Esophagus muscularis mucosa (tissue), 3 donors: ENCODE measurements at regions not wholly inside any gene's neighbourhood (a gene's known extent, or its start where the extent isn't known, plus 50 kb on each side); places are given as distances from the start of the nearest gene placed in this dataset.

Source experiments
- POLR2A ChIP-seq: fragments of 450-650 bp; IDR thresholded peaks from one replicate; pipeline ENCODE4 v1.6.1; 2017; ENCODE audit warnings: antibody characterized with exemption, moderate library complexity, mild to moderate bottlenecking, low read depth
- POLR2AphosphoS5 ChIP-seq, 2 donors: sonication (generic); formaldehyde crosslinking; IDR thresholded peaks; one replicate each; pipeline ENCODE4 v1.6.1; 2017; ENCODE audit warnings: antibody characterized with exemption in 2 of 2
- TF ChIP-seq, protein P1 (sequence below), 3 experiments: fragments of 200-600 bp in 2 of 3; fragments of 450-650 bp in 1 of 3; sonication (generic) in 2 of 3; IDR thresholded peaks; one replicate each; pipeline ENCODE4 v1.5.1; 2017 to 2019; ENCODE audit warnings: antibody characterized with exemption in 3 of 3, mild to moderate bottlenecking in 2 of 3, moderate library complexity in 1 of 3

DNA sequence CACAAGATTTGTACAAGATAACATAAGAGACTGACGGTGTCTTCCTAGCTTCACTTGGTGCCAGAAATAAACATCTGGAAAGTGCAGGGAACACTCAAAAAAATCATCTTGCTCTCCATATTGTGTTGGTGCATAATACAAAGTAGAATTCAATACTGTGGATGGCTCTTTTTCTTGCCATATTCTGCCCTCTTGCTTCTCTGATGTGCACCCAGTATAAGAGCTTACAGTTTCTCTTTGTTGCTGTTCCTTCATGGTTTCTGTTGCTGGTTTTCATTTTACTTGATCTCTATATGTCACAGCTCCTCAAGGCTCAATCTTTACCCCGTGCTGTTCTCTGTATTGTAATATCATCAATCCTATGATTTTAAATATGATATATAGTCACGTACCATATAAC is 528.5 kb upstream of the ZP4 start:
- TF ChIP-seq, protein P1, sequence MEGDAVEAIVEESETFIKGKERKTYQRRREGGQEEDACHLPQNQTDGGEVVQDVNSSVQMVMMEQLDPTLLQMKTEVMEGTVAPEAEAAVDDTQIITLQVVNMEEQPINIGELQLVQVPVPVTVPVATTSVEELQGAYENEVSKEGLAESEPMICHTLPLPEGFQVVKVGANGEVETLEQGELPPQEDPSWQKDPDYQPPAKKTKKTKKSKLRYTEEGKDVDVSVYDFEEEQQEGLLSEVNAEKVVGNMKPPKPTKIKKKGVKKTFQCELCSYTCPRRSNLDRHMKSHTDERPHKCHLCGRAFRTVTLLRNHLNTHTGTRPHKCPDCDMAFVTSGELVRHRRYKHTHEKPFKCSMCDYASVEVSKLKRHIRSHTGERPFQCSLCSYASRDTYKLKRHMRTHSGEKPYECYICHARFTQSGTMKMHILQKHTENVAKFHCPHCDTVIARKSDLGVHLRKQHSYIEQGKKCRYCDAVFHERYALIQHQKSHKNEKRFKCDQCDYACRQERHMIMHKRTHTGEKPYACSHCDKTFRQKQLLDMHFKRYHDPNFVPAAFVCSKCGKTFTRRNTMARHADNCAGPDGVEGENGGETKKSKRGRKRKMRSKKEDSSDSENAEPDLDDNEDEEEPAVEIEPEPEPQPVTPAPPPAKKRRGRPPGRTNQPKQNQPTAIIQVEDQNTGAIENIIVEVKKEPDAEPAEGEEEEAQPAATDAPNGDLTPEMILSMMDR (IDR thresholded peaks at IDR 0.05) = no peak
- TF ChIP-seq POLR2A (no peak), POLR2AphosphoS5 (IDR thresholded peaks at IDR 0.05) (no peak)
